Karpas-422 (cell line): ENCODE measurements at regions not wholly inside any gene's neighbourhood (a gene's known extent, or its start where the extent isn't known, plus 50 kb on each side); places are given as distances from the start of the nearest gene placed in this dataset.
A peak's percentile ranks its signal among the peaks of the same experiment; 100 is the strongest.

Experiments
- DNase-seq: peaks from one replicate; pipeline ENCODE4 v3.0.0-alpha.2; 2015
- H2AFZ ChIP-seq: fragments of 200-600 bp; sonication (generic); 2 replicates; pipeline ENCODE4 v1.6.1; 2014; ENCODE audit warnings: antibody characterized with exemption, low read length, mixed read lengths
- H3K27ac ChIP-seq: fragments of 200-600 bp; sonication (generic); 2 replicates; pipeline ENCODE4 v1.5.1; 2014; ENCODE audit warnings: mild to moderate bottlenecking, low read length, moderate library complexity
- H3K27me3 ChIP-seq: fragments of 200-600 bp; sonication (generic); 2 replicates; pipeline ENCODE4 v1.6.1; 2014; ENCODE audit warnings: low read length, mixed read lengths
- H3K36me3 ChIP-seq: fragments of 200-600 bp; sonication (generic); 2 replicates; pipeline ENCODE4 v1.6.1; 2014; ENCODE audit warnings: low read length, mixed read lengths; ENCODE audit not compliant: insufficient read depth
- H3K4me1 ChIP-seq: fragments of 200-600 bp; sonication (generic); 2 replicates; pipeline ENCODE4 v1.6.1; 2014; ENCODE audit warnings: mild to moderate bottlenecking, low read length, mixed read lengths
- H3K4me2 ChIP-seq: fragments of 200-600 bp; sonication (generic); 2 replicates; pipeline ENCODE4 v1.6.1; 2014; ENCODE audit warnings: low read length, low read depth, mild to moderate bottlenecking; ENCODE audit not compliant: poor library complexity, severe bottlenecking
- H3K4me3 ChIP-seq: fragments of 200-600 bp; sonication (generic); 2 replicates; pipeline ENCODE4 v1.5.1; 2014; ENCODE audit warnings: mild to moderate bottlenecking, antibody characterized with exemption, low read length, mixed read lengths
- H3K79me2 ChIP-seq: fragments of 200-600 bp; sonication (generic); 2 replicates; pipeline ENCODE4 v1.6.1; 2014; ENCODE audit warnings: mild to moderate bottlenecking, low read length, mixed read lengths
- H3K9ac ChIP-seq: fragments of 200-600 bp; sonication (generic); 2 replicates; pipeline ENCODE4 v1.6.0; 2014; ENCODE audit warnings: low read length
- H3K9me2 ChIP-seq: fragments of 200-600 bp; sonication (generic), shearing (Covaris generic); replicated peaks from 2 replicates; pipeline ENCODE4 v1.6.0; 2014; ENCODE audit warnings: mild to moderate bottlenecking, low read length, moderate library complexity; ENCODE audit not compliant: insufficient read depth
- H3K9me3 ChIP-seq: fragments of 300-700, 200-600 bp; sonication (generic); 2 replicates; pipeline ENCODE4 v1.6.1; 2014; ENCODE audit warnings: low read length, mixed read lengths
- H4K20me1 ChIP-seq: fragments of 200-600 bp; sonication (generic); 2 replicates; pipeline ENCODE4 v1.6.1; 2014; ENCODE audit warnings: mild to moderate bottlenecking, antibody characterized with exemption, low read length, low read depth; ENCODE audit not compliant: insufficient read depth

- Histone ChIP-seq H3K27ac (no peak overlapping the region), H3K9me2 (0 out of 2 replicates have a peak, but pooled peaks cover 3% of the 10 kb centered on the region), H2AFZ (no peak overlapping the region), H3K79me2 (no peaks in the 10 kb centered on the region), H4K20me1 (no peaks in the 10 kb centered on the region), H3K9ac (no peak overlapping the region), H3K27me3 (no peaks in the 10 kb centered on the region), H3K4me2 (no peak overlapping the region), H3K9me3 (peaks cover 20% of the 10 kb centered on the region; the same call in 1 of the 2 replicates), H3K4me1 (no peaks in the 10 kb centered on the region), H3K36me3 (no peaks in the 10 kb centered on the region), H3K4me3 (no peak overlapping the region)
- no peak for DNase-seq
These were observed 1475.5 kb upstream of the TENM4 start for GRCh38 chr11:80916173-80916798.

GRCh38 chr11:80914311-80914710 is 1473.5 kb upstream of the TENM4 start:
- Histone ChIP-seq H3K4me3 (no peak overlapping the region), H3K4me1 (no peaks in the 10 kb centered on the region), H3K9me2 (0 out of 2 replicates have a peak, but pooled peaks cover 3% of the 10 kb centered on the region), H3K9ac (no peak overlapping the region), H3K79me2 (no peaks in the 10 kb centered on the region), H3K27me3 (no peaks in the 10 kb centered on the region), H4K20me1 (no peaks in the 10 kb centered on the region), H3K27ac (no peak overlapping the region), H3K36me3 (no peaks in the 10 kb centered on the region), H3K9me3 (peaks cover 20% of the 10 kb centered on the region; the same call in 1 of the 2 replicates), H3K4me2 (no peak overlapping the region), H2AFZ (no peak overlapping the region)
- DNase-seq: no peak

- no peak overlapping the region for H3K4me3 ChIP-seq
- peaks cover 10% of the 10 kb centered on the region; the same call in 1 of the 2 replicates for H3K9me3 ChIP-seq
These were observed 1470.8 kb upstream of the TENM4 start for GRCh38 chr11:80911666-80912065.

GRCh38 chr11:80900265-80900664 is 1459.4 kb upstream of the TENM4 start:
- no peak overlapping the region for H3K27ac ChIP-seq
- no peaks in the 10 kb centered on the region for H3K9me2 ChIP-seq
- peak overlapping the region; percentile 35; the same call in 1 of the 2 replicates for H2AFZ ChIP-seq
- H3K4me1 ChIP-seq: no peaks in the 10 kb centered on the region
- no peak for DNase-seq
- no peak overlapping the region for H3K9ac ChIP-seq
- peaks cover 13% of the 10 kb centered on the region for H3K9me3 ChIP-seq
- no peaks in the 10 kb centered on the region for H3K27me3 ChIP-seq
- H3K79me2 ChIP-seq: no peaks in the 10 kb centered on the region
- no peak overlapping the region for H3K4me3 ChIP-seq
- no peaks in the 10 kb centered on the region for H3K36me3 ChIP-seq
- no peaks in the 10 kb centered on the region for H4K20me1 ChIP-seq
- H3K4me2 ChIP-seq: no peak overlapping the region

More at GRCh38 chr11:80911666-80912065, 1470.8 kb upstream of the TENM4 start:
- H3K36me3 ChIP-seq: no peaks in the 10 kb centered on the region
- no peak overlapping the region for H2AFZ ChIP-seq
- DNase-seq: no peak
- H3K27me3 ChIP-seq: no peaks in the 10 kb centered on the region
- H3K79me2 ChIP-seq: no peaks in the 10 kb centered on the region
- no peak overlapping the region for H3K9ac ChIP-seq
- 0 out of 2 replicates have a peak, but pooled peaks cover 3% of the 10 kb centered on the region for H3K9me2 ChIP-seq
- no peaks in the 10 kb centered on the region for H4K20me1 ChIP-seq
- H3K4me1 ChIP-seq: no peaks in the 10 kb centered on the region
- H3K4me2 ChIP-seq: no peak overlapping the region
- H3K27ac ChIP-seq: no peak overlapping the region

GRCh38 chr11:80899381-80899780 is 1458.6 kb upstream of the TENM4 start:
- Histone ChIP-seq H3K79me2 (no peaks in the 10 kb centered on the region), H3K36me3 (no peaks in the 10 kb centered on the region), H3K27me3 (no peaks in the 10 kb centered on the region), H4K20me1 (no peaks in the 10 kb centered on the region), H3K27ac (no peak overlapping the region), H2AFZ (no peak overlapping the region), H3K4me2 (no peak overlapping the region), H3K9ac (no peak overlapping the region), H3K4me1 (no peaks in the 10 kb centered on the region), H3K4me3 (no peak overlapping the region), H3K9me2 (no peaks in the 10 kb centered on the region), H3K9me3 (peaks cover 13% of the 10 kb centered on the region)
- DNase-seq: no peak

- H2AFZ ChIP-seq: no peak overlapping the region
- H3K4me2 ChIP-seq: no peak overlapping the region
- no peaks in the 10 kb centered on the region for H4K20me1 ChIP-seq
- no peaks in the 10 kb centered on the region for H3K4me1 ChIP-seq
- no peak overlapping the region for H3K9ac ChIP-seq
- no peaks in the 10 kb centered on the region for H3K27me3 ChIP-seq
- H3K9me3 ChIP-seq: peaks cover 18% of the 10 kb centered on the region
- no peak for DNase-seq
- H3K4me3 ChIP-seq: no peak overlapping the region
- H3K36me3 ChIP-seq: no peaks in the 10 kb centered on the region
- no peaks in the 10 kb centered on the region for H3K9me2 ChIP-seq
- no peak overlapping the region for H3K27ac ChIP-seq
- H3K79me2 ChIP-seq: no peaks in the 10 kb centered on the region
These were observed 1458.1 kb upstream of the TENM4 start for GRCh38 chr11:80898910-80899309.

- peaks cover 13% of the 10 kb centered on the region for H3K9me3 ChIP-seq
- no peak overlapping the region for H3K4me2 ChIP-seq
- no peaks in the 10 kb centered on the region for H3K36me3 ChIP-seq
- no peak for DNase-seq
- H3K79me2 ChIP-seq: no peaks in the 10 kb centered on the region
- H2AFZ ChIP-seq: no peak overlapping the region
- H3K9ac ChIP-seq: no peak overlapping the region
- no peaks in the 10 kb centered on the region for H3K4me1 ChIP-seq
- H3K9me2 ChIP-seq: no peaks in the 10 kb centered on the region
- H4K20me1 ChIP-seq: no peaks in the 10 kb centered on the region
- no peaks in the 10 kb centered on the region for H3K27me3 ChIP-seq
- no peak overlapping the region for H3K4me3 ChIP-seq
- H3K27ac ChIP-seq: no peak overlapping the region
These were observed 1445.9 kb upstream of the TENM4 start for GRCh38 chr11:80886684-80887083.

GRCh38 chr11:80873310-80873999 is 1432.6 kb upstream of the TENM4 start:
- Histone ChIP-seq H3K36me3 (no peaks in the 10 kb centered on the region), H3K79me2 (no peaks in the 10 kb centered on the region), H3K9me3 (peaks cover 12% of the 10 kb centered on the region), H3K4me2 (no peak overlapping the region), H3K9me2 (no peaks in the 10 kb centered on the region), H3K27me3 (no peaks in the 10 kb centered on the region), H3K4me3 (no peak overlapping the region), H3K9ac (no peak overlapping the region), H3K4me1 (no peaks in the 10 kb centered on the region), H4K20me1 (no peaks in the 10 kb centered on the region), H3K27ac (no peak overlapping the region), H2AFZ (no peak overlapping the region)
- no peak for DNase-seq
